Smooth muscle cell (in vitro differentiated cells): ENCODE measurements at regions not wholly inside any gene's neighbourhood (a gene's known extent, or its start where the extent isn't known, plus 50 kb on each side); places are given as distances from the start of the nearest gene placed in this dataset.

ENCODE experiments used
- DNase-seq: peaks from one replicate; lab custom pipeline; 2025; ENCODE audit not compliant: unreplicated experiment; lab: John Stamatoyannopoulos, UW
- H2AFZ ChIP-seq: fragments of 200-600 bp; sonication (generic); 2 replicates; pipeline ENCODE4 v1.6.0; 2016; ENCODE audit warnings: antibody characterized with exemption, low read depth, mild to moderate bottlenecking
- H3F3A ChIP-seq: fragments of 200-600 bp; sonication (generic); 2 replicates; pipeline ENCODE4 v1.6.0; 2017; ENCODE audit warnings: antibody characterized with exemption, low read depth
- H3K27ac ChIP-seq: fragments of 200-600 bp; sonication (generic); 2 replicates; pipeline ENCODE4 v1.5.1; 2016; ENCODE audit warnings: low read depth, mild to moderate bottlenecking
- H3K27me3 ChIP-seq: fragments of 200-600 bp; sonication (generic); 2 replicates; pipeline ENCODE4 v1.6.1; 2016; ENCODE audit warnings: low read depth, mild to moderate bottlenecking
- H3K36me3 ChIP-seq: fragments of 200-600 bp; sonication (generic); 2 replicates; pipeline ENCODE4 v1.5.1; 2016; ENCODE audit warnings: low read depth
- H3K4me1 ChIP-seq: fragments of 200-600 bp; sonication (generic); 2 replicates; pipeline ENCODE4 v1.5.1; 2016; ENCODE audit warnings: low read depth
- H3K4me2 ChIP-seq: fragments of 200-600 bp; sonication (generic); 2 replicates; pipeline ENCODE4 v1.6.0; 2016; ENCODE audit warnings: mild to moderate bottlenecking
- H3K4me3 ChIP-seq: fragments of 200-600 bp; sonication (generic); 2 replicates; pipeline ENCODE4 v1.5.1; 2016; ENCODE audit warnings: mild to moderate bottlenecking
- H3K79me2 ChIP-seq: fragments of 200-600 bp; sonication (generic); 2 replicates; pipeline ENCODE4 v1.6.0; 2016; ENCODE audit warnings: low read depth, mild to moderate bottlenecking
- H3K9ac ChIP-seq: fragments of 200-600 bp; sonication (generic); 2 replicates; pipeline ENCODE4 v1.6.0; 2016; ENCODE audit warnings: low read depth
- H3K9me3 ChIP-seq: fragments of 200-600 bp; sonication (generic); replicated peaks from 2 replicates; pipeline ENCODE4 v1.5.1; 2016; ENCODE audit warnings: low read depth
- H4K20me1 ChIP-seq: fragments of 200-600 bp; sonication (generic); 2 replicates; pipeline ENCODE4 v1.6.0; 2016; ENCODE audit warnings: low read depth
- CTCF ChIP-seq: fragments of 200-600 bp; sonication (generic); IDR thresholded peaks from 2 replicates; pipeline ENCODE4 v1.5.1; 2017; ENCODE audit warnings: borderline replicate concordance, mild to moderate bottlenecking, antibody characterized with exemption; ENCODE audit not compliant: insufficient read depth, poor library complexity, severe bottlenecking
- WGBS: methylation state at CpG from one replicate; pipeline ENCODE4 v1.1.7; 2016; ENCODE audit warnings: low lambda C conversion rate; 5-methylcytosine and 5-hydroxymethylcytosine counted together

- Histone ChIP-seq H3K36me3 (no peaks in the 10 kb centered on the region), H3K27ac (no peak overlapping the region), H3K4me3 (no peak overlapping the region), H3K4me2 (no peak overlapping the region), H3F3A (no peaks in the 10 kb centered on the region), H3K4me1 (no peaks in the 10 kb centered on the region), H4K20me1 (no peaks in the 10 kb centered on the region), H3K9ac (no peak overlapping the region), H3K9me3 (no peaks in the 10 kb centered on the region), H2AFZ (no peak overlapping the region), H3K27me3 (peaks cover 9% of the 10 kb centered on the region), H3K79me2 (no peaks in the 10 kb centered on the region)
- 94% methylated on average over 13 of the region's 13 CpGs for WGBS
- TF ChIP-seq CTCF = no peak
- DNase-seq = no peak
Measured at GRCh38 chr5:2052687-2053086, 170.0 kb upstream of the IRX4 start.

GRCh38 chr5:2049876-2050275, 167.2 kb upstream of the IRX4 start:
- Histone ChIP-seq H3K27me3 (peaks cover 13% of the 10 kb centered on the region), H3K27ac (no peak overlapping the region), H4K20me1 (no peaks in the 10 kb centered on the region), H3K9ac (no peak overlapping the region), H3K4me2 (no peak overlapping the region), H3K36me3 (no peaks in the 10 kb centered on the region), H2AFZ (no peak overlapping the region), H3F3A (no peaks in the 10 kb centered on the region), H3K9me3 (no peaks in the 10 kb centered on the region), H3K4me1 (no peaks in the 10 kb centered on the region), H3K79me2 (no peaks in the 10 kb centered on the region), H3K4me3 (no peak overlapping the region)
- no peak for DNase-seq
- 77% methylated on average over 2 of the region's 2 CpGs for WGBS
- no peak for TF ChIP-seq CTCF

- Histone ChIP-seq H3K4me1 (no peaks in the 10 kb centered on the region), H2AFZ (no peak overlapping the region), H4K20me1 (no peaks in the 10 kb centered on the region), H3K9me3 (no peaks in the 10 kb centered on the region), H3K27ac (no peak overlapping the region), H3K4me3 (no peak overlapping the region), H3K4me2 (no peak overlapping the region), H3K79me2 (no peaks in the 10 kb centered on the region), H3K9ac (no peak overlapping the region), H3K36me3 (no peaks in the 10 kb centered on the region), H3F3A (no peaks in the 10 kb centered on the region), H3K27me3 (peaks cover 13% of the 10 kb centered on the region)
- WGBS = 82% methylated on average over 9 of the region's 9 CpGs
- no peak for TF ChIP-seq CTCF
- no peak for DNase-seq
Measured at GRCh38 chr5:2048664-2049063, 165.9 kb upstream of the IRX4 start.

- Histone ChIP-seq H3K4me2 (no peak overlapping the region), H3F3A (no peaks in the 10 kb centered on the region), H3K36me3 (no peaks in the 10 kb centered on the region), H3K79me2 (no peaks in the 10 kb centered on the region), H3K9ac (no peak overlapping the region), H4K20me1 (no peaks in the 10 kb centered on the region), H2AFZ (no peak overlapping the region), H3K4me3 (no peak overlapping the region), H3K27me3 (peaks cover 14% of the 10 kb centered on the region), H3K27ac (no peak overlapping the region), H3K4me1 (no peaks in the 10 kb centered on the region), H3K9me3 (no peaks in the 10 kb centered on the region)
- no peak for TF ChIP-seq CTCF
- no peak for DNase-seq
- WGBS = 86% methylated on average over 10 of the region's 10 CpGs
Measured at GRCh38 chr5:2047341-2047927, 164.7 kb upstream of the IRX4 start.
